ENCODE measurements at regions not wholly inside any gene's neighbourhood (a gene's known extent, or its start where the extent isn't known, plus 50 kb on each side); places are given as distances from the start of the nearest gene placed in this dataset.
"Not testable (repeated sequence)": the region's sequence is repeated elsewhere in the genome, so short reads cannot be mapped to it uniquely, and the experiment has no call there.

GRCh38 chr2:8490166-8490721, 191.6 kb upstream of the ID2 start:
- DNase-seq (ENCODE audit: low read depth in 1 of 2, low spot score in 1 of 2): no peak

GRCh38 chr2:8491296-8492027, 190.4 kb upstream of the ID2 start:
- no peak for DNase-seq (ENCODE audit: low read depth in 1 of 2, low spot score in 1 of 2)

- DNase-seq (ENCODE audit: low read depth in 1 of 2, low spot score in 1 of 2): no peak
Measured at GRCh38 chr2:8494151-8494550, 187.7 kb upstream of the ID2 start.

- no peak for DNase-seq (ENCODE audit: low read depth in 1 of 2, low spot score in 1 of 2)
Measured at GRCh38 chr2:8494589-8494988, 187.3 kb upstream of the ID2 start.

GRCh38 chr2:8495189-8495989, 186.5 kb upstream of the ID2 start:
- DNase-seq (ENCODE audit: low read depth in 1 of 2, low spot score in 1 of 2): no peak

- DNase-seq (ENCODE audit: low read depth in 1 of 2, low spot score in 1 of 2): no peak
Measured at GRCh38 chr2:8496079-8496478, 185.8 kb upstream of the ID2 start.

- DNase-seq (ENCODE audit: low read depth in 1 of 2, low spot score in 1 of 2): no peak
Measured at GRCh38 chr2:8496617-8497016, 185.2 kb upstream of the ID2 start.

GRCh38 chr2:8498994-8499393, 182.9 kb upstream of the ID2 start:
- no peak for DNase-seq (ENCODE audit: low read depth in 1 of 2, low spot score in 1 of 2)

- no peak for DNase-seq (ENCODE audit: low read depth in 1 of 2, low spot score in 1 of 2)
Measured at GRCh38 chr2:8500124-8501054, 181.5 kb upstream of the ID2 start.

- no peak for DNase-seq (ENCODE audit: low read depth in 1 of 2, low spot score in 1 of 2)
Measured at GRCh38 chr2:8501061-8501720, 180.7 kb upstream of the ID2 start.

GRCh38 chr2:8502316-8502715, 179.5 kb upstream of the ID2 start:
- DNase-seq (ENCODE audit: low read depth in 1 of 2, low spot score in 1 of 2): no peak

- DNase-seq (ENCODE audit: low read depth in 1 of 2, low spot score in 1 of 2): no peak
Measured at GRCh38 chr2:8505311-8505920, 176.4 kb upstream of the ID2 start.

GRCh38 chr2:8506746-8507145, 175.1 kb upstream of the ID2 start:
- DNase-seq (ENCODE audit: low read depth in 1 of 2, low spot score in 1 of 2): no peak

- DNase-seq (ENCODE audit: low read depth in 1 of 2, low spot score in 1 of 2): no peak
Measured at GRCh38 chr2:8508766-8509165, 173.1 kb upstream of the ID2 start.

GRCh38 chr2:8509621-8510020, 172.2 kb upstream of the ID2 start:
- no peak for DNase-seq (ENCODE audit: low read depth in 1 of 2, low spot score in 1 of 2)

GRCh38 chr2:8510055-8510454, 171.8 kb upstream of the ID2 start:
- DNase-seq (ENCODE audit: low read depth in 1 of 2, low spot score in 1 of 2): not testable (repeated sequence)

- no peak for DNase-seq (ENCODE audit: low read depth in 1 of 2, low spot score in 1 of 2)
Measured at GRCh38 chr2:8510519-8510918, 171.3 kb upstream of the ID2 start.

- no peak for DNase-seq (ENCODE audit: low read depth in 1 of 2, low spot score in 1 of 2)
Measured at GRCh38 chr2:8511868-8512612, 169.8 kb upstream of the ID2 start.

- DNase-seq (ENCODE audit: low read depth in 1 of 2, low spot score in 1 of 2): no peak
Measured at GRCh38 chr2:8513601-8514273, 168.1 kb upstream of the ID2 start.
